Colon (tissue), 2 donors: ENCODE measurements at regions not wholly inside any gene's neighbourhood (a gene's known extent, or its start where the extent isn't known, plus 50 kb on each side); places are given as distances from the start of the nearest gene placed in this dataset.

Experiments used
- FAIRE-seq: peaks from 2 replicates; lab custom pipeline; 2012; peaks lifted over from hg19 to GRCh38; lab: Jason Lieb, UNC
- donor health status: control.
- donor health status: control.

- no peak for FAIRE-seq
Measured at GRCh38 chr1:234732260-234732659, 122.3 kb upstream of the IRF2BP2 start.

- no peak for FAIRE-seq
Measured at GRCh38 chr1:234731569-234732085, 121.6 kb upstream of the IRF2BP2 start.

GRCh38 chr1:234730770-234731568 lies 121.0 kb upstream of the IRF2BP2 start:
- no peak for FAIRE-seq

GRCh38 chr1:234730475-234730769 lies 120.4 kb upstream of the IRF2BP2 start:
- FAIRE-seq = no peak

- no peak for FAIRE-seq
Measured at GRCh38 chr1:234729561-234730474, 119.8 kb upstream of the IRF2BP2 start.

- FAIRE-seq = no peak
Measured at GRCh38 chr1:234728740-234729139, 118.8 kb upstream of the IRF2BP2 start.

GRCh38 chr1:234727018-234727940 lies 117.3 kb upstream of the IRF2BP2 start:
- no peak for FAIRE-seq

GRCh38 chr1:234726359-234726943 lies 116.5 kb upstream of the IRF2BP2 start:
- no peak for FAIRE-seq

- no peak for FAIRE-seq
Measured at GRCh38 chr1:234725177-234726132, 115.5 kb upstream of the IRF2BP2 start.

GRCh38 chr1:234724516-234725176 lies 114.7 kb upstream of the IRF2BP2 start:
- no peak for FAIRE-seq

GRCh38 chr1:234722904-234723720 lies 113.1 kb upstream of the IRF2BP2 start:
- FAIRE-seq = no peak

- FAIRE-seq = no peak
Measured at GRCh38 chr1:234722270-234722704, 112.3 kb upstream of the IRF2BP2 start.

- FAIRE-seq = no peak
Measured at GRCh38 chr1:234721476-234722269, 111.7 kb upstream of the IRF2BP2 start.

- no peak for FAIRE-seq
Measured at GRCh38 chr1:234720709-234721441, 110.9 kb upstream of the IRF2BP2 start.

GRCh38 chr1:234719454-234720251 lies 109.7 kb upstream of the IRF2BP2 start:
- no peak for FAIRE-seq
